Peyer's patch (tissue), 4 donors: ENCODE measurements at regions not wholly inside any gene's neighbourhood (a gene's known extent, or its start where the extent isn't known, plus 50 kb on each side); places are given as distances from the start of the nearest gene placed in this dataset.

Experiments used
- DNase-seq, 3 donors: peaks; one replicate each; pipeline ENCODE4 v3.0.0-alpha.2; 2017 to 2019
- H3K27ac ChIP-seq, 4 donors: fragments of 200-600 bp; sonication (generic); one replicate each; pipeline ENCODE4 v1.5.1; 2016 to 2019
- H3K27me3 ChIP-seq, 2 donors: fragments of 200-600 bp; sonication (generic); one replicate each; pipeline ENCODE4 v1.5.1; 2019
- H3K36me3 ChIP-seq, 3 donors: fragments of 200-600 bp; sonication (generic); one replicate each; pipeline ENCODE4 v1.5.1; 2016 to 2019
- H3K4me1 ChIP-seq, 4 donors: fragments of 200-600 bp; sonication (generic); one replicate each; pipeline ENCODE4 v1.5.1; 2016 to 2019
- H3K4me3 ChIP-seq, 4 donors: fragments of 200-600 bp; sonication (generic); 1 replicate in 3 of 4; 2 replicates in 1 of 4; pipeline ENCODE4 v1.5.1; 2016 to 2019; ENCODE audit warnings: mild to moderate bottlenecking in 1 of 4
- H3K9me3 ChIP-seq, 4 donors: fragments of 200-600 bp; sonication (generic); one replicate each; pipeline ENCODE4 v1.5.1; 2016 to 2019; ENCODE audit warnings: mild to moderate bottlenecking in 1 of 4
- CTCF ChIP-seq, 6 experiments: fragments of 450-650 bp in 4 of 6; fragments of 200-600 bp in 2 of 6; sonication (generic) in 1 of 6; IDR thresholded peaks; one replicate each; pipeline ENCODE4 v1.5.1; 2017 to 2019; ENCODE audit warnings: antibody characterized with exemption in 6 of 6, mild to moderate bottlenecking in 3 of 6, moderate library complexity in 1 of 6
- POLR2A ChIP-seq, 2 donors: fragments of 450-650 bp; IDR thresholded peaks; one replicate each; pipeline ENCODE4 v1.5.1; 2017; ENCODE audit warnings: antibody characterized with exemption in 2 of 2, mild to moderate bottlenecking in 2 of 2, moderate library complexity in 2 of 2

- TF ChIP-seq POLR2A (IDR thresholded peaks at IDR 0.05): no peak
- H3K36me3 ChIP-seq: no peaks in the 10 kb centered on the region
- H3K27me3 ChIP-seq: no peaks in the 10 kb centered on the region
- no peak overlapping the region for H3K27ac ChIP-seq
- DNase-seq: no peak
- no peaks in the 10 kb centered on the region for H3K9me3 ChIP-seq
- no peaks in the 10 kb centered on the region for H3K4me1 ChIP-seq
- H3K4me3 ChIP-seq: no peak overlapping the region
Measured at GRCh38 chr3:101124125-101124524, 130.9 kb upstream of the ABI3BP start.

GRCh38 chr3:101123081-101123480 lies 129.9 kb upstream of the ABI3BP start:
- Histone ChIP-seq H3K4me1 (no peaks in the 10 kb centered on the region), H3K27ac (peak overlapping the region in 2 of 4 donors; percentile 48 to 64), H3K4me3 (no peak overlapping the region), H3K36me3 (no peaks in the 10 kb centered on the region), H3K9me3 (no peaks in the 10 kb centered on the region), H3K27me3 (no peaks in the 10 kb centered on the region)
- DNase-seq: no peak
- TF ChIP-seq CTCF (IDR thresholded peaks at IDR 0.05) (no peak), POLR2A (IDR thresholded peaks at IDR 0.05) (no peak)

GRCh38 chr3:101122681-101123080 lies 129.5 kb upstream of the ABI3BP start:
- no peaks in the 10 kb centered on the region for H3K9me3 ChIP-seq
- H3K4me1 ChIP-seq: no peaks in the 10 kb centered on the region
- H3K27me3 ChIP-seq: no peaks in the 10 kb centered on the region
- H3K36me3 ChIP-seq: no peaks in the 10 kb centered on the region
- peak overlapping the region in 2 of 4 donors; percentile 48 to 64 for H3K27ac ChIP-seq
- peak in 1 of 3 donors; percentile 52 for DNase-seq
- TF ChIP-seq CTCF (IDR thresholded peaks at IDR 0.05) (no peak), POLR2A (IDR thresholded peaks at IDR 0.05) (no peak)
- H3K4me3 ChIP-seq: no peak overlapping the region

GRCh38 chr3:101120039-101120438 lies 126.8 kb upstream of the ABI3BP start:
- no peaks in the 10 kb centered on the region for H3K27me3 ChIP-seq
- TF ChIP-seq CTCF (IDR thresholded peaks at IDR 0.05): no peak
- TF ChIP-seq POLR2A (IDR thresholded peaks at IDR 0.05): no peak
- H3K4me3 ChIP-seq: no peak overlapping the region
- H3K36me3 ChIP-seq: no peaks in the 10 kb centered on the region
- no peak overlapping the region for H3K27ac ChIP-seq
- no peaks in the 10 kb centered on the region for H3K4me1 ChIP-seq
- DNase-seq: no peak
- H3K9me3 ChIP-seq: no peaks in the 10 kb centered on the region

GRCh38 chr3:101119535-101119934 lies 126.3 kb upstream of the ABI3BP start:
- TF ChIP-seq POLR2A (IDR thresholded peaks at IDR 0.05) (no peak), CTCF (IDR thresholded peaks at IDR 0.05) (no peak)

GRCh38 chr3:101117980-101118379 lies 124.8 kb upstream of the ABI3BP start:
- no peak overlapping the region for H3K4me3 ChIP-seq
- H3K36me3 ChIP-seq: no peaks in the 10 kb centered on the region
- TF ChIP-seq POLR2A (IDR thresholded peaks at IDR 0.05) (no peak), CTCF (IDR thresholded peaks at IDR 0.05) (no peak)

More at GRCh38 chr3:101119535-101119934, 126.3 kb upstream of the ABI3BP start:
- DNase-seq: no peak
- no peak overlapping the region for H3K4me3 ChIP-seq
- no peak overlapping the region for H3K27ac ChIP-seq
- H3K27me3 ChIP-seq: no peaks in the 10 kb centered on the region
- no peaks in the 10 kb centered on the region for H3K36me3 ChIP-seq
- no peaks in the 10 kb centered on the region for H3K4me1 ChIP-seq
- H3K9me3 ChIP-seq: no peaks in the 10 kb centered on the region

More at GRCh38 chr3:101117980-101118379, 124.8 kb upstream of the ABI3BP start:
- H3K27me3 ChIP-seq: no peaks in the 10 kb centered on the region
- no peaks in the 10 kb centered on the region for H3K4me1 ChIP-seq
- no peaks in the 10 kb centered on the region for H3K9me3 ChIP-seq
- no peak overlapping the region for H3K27ac ChIP-seq
- no peak for DNase-seq
